ENCODE measurements at regions not wholly inside any gene's neighbourhood (a gene's known extent, or its start where the extent isn't known, plus 50 kb on each side); places are given as distances from the start of the nearest gene placed in this dataset.

GRCh38 chr11:116409238-116409637 is 363.5 kb downstream of the BUD13 start:
- no peak overlapping the region for H3K4me3 ChIP-seq (ENCODE audit: low read depth, low read length)
- TF ChIP-seq CTCF (IDR thresholded peaks at IDR 0.05; ENCODE audit: borderline replicate concordance, insufficient read depth, low read depth, low read length) = no peak

GRCh38 chr11:116406042-116406441 is 366.7 kb downstream of the BUD13 start:
- H3K4me3 ChIP-seq (ENCODE audit: low read depth, low read length) = no peak overlapping the region
- TF ChIP-seq CTCF (IDR thresholded peaks at IDR 0.05; ENCODE audit: borderline replicate concordance, insufficient read depth, low read depth, low read length) = no peak

- H3K4me3 ChIP-seq (ENCODE audit: low read depth, low read length) = no peak overlapping the region
- no peak for TF ChIP-seq CTCF (IDR thresholded peaks at IDR 0.05; ENCODE audit: borderline replicate concordance, insufficient read depth, low read depth, low read length)
Observed at GRCh38 chr11:116404462-116404798, 368.4 kb downstream of the BUD13 start.

GRCh38 chr11:116403794-116404461 is 368.9 kb downstream of the BUD13 start:
- H3K4me3 ChIP-seq (ENCODE audit: low read depth, low read length) = no peak overlapping the region
- TF ChIP-seq CTCF (IDR thresholded peaks at IDR 0.05; ENCODE audit: borderline replicate concordance, insufficient read depth, low read depth, low read length) = no peak

- H3K4me3 ChIP-seq (ENCODE audit: low read depth, low read length) = no peak overlapping the region
- no peak for TF ChIP-seq CTCF (IDR thresholded peaks at IDR 0.05; ENCODE audit: borderline replicate concordance, insufficient read depth, low read depth, low read length)
Observed at GRCh38 chr11:116400081-116400480, 372.7 kb downstream of the BUD13 start.

GRCh38 chr11:116397602-116398084 is 375.1 kb downstream of the BUD13 start:
- TF ChIP-seq CTCF (IDR thresholded peaks at IDR 0.05; ENCODE audit: borderline replicate concordance, insufficient read depth, low read depth, low read length) = no peak
- H3K4me3 ChIP-seq (ENCODE audit: low read depth, low read length) = no peak overlapping the region

- TF ChIP-seq CTCF (IDR thresholded peaks at IDR 0.05; ENCODE audit: borderline replicate concordance, insufficient read depth, low read depth, low read length) = no peak
- H3K4me3 ChIP-seq (ENCODE audit: low read depth, low read length) = no peak overlapping the region
Observed at GRCh38 chr11:116396331-116396730, 376.5 kb downstream of the BUD13 start.

All from GM12875 (cell line).